Naive thymus-derived CD8-positive, alpha-beta T cell (primary cell): ENCODE measurements at regions not wholly inside any gene's neighbourhood (a gene's known extent, or its start where the extent isn't known, plus 50 kb on each side); places are given as distances from the start of the nearest gene placed in this dataset.

ENCODE experiments used
- ATAC-seq, 2 donors: fragments of 150-1000 bp; cut with Tn5 transposase in 1 of 2; sonication (Bioruptor Pico), chemical (Tn5 transposase) in 1 of 2; 1 replicate in 1 of 2; 2 replicates in 1 of 2; pipeline ENCODE4 v1.10.0; 2021; ENCODE audit warnings: mild to moderate bottlenecking in 2 of 2, moderate library complexity in 2 of 2
- POLR2A ChIA-PET: fragments of 350-600 bp; sonication (Branson Sonifier 250); formaldehyde crosslinking; loops from one replicate; lab custom pipeline; 2021; ENCODE audit warnings: antibody characterized with exemption; lab: Charles Lee
- DNase-seq, 10 donors: peaks; one replicate each; pipeline versions ENCODE4 v3.0.0 to v3.0.0-alpha.2; 2020 to 2022
- H3K27ac Mint-ChIP-seq, 10 donors: one replicate each; pipeline ENCODE4 v1.8.0; 2020 to 2022; ENCODE audit warnings: mild to moderate bottlenecking in 10 of 10, mixed read lengths in 10 of 10, moderate library complexity in 4 of 10, inconsistent platforms in 1 of 10
- H3K27me3 Mint-ChIP-seq, 5 donors: one replicate each; pipeline ENCODE4 v1.8.0; 2021 to 2022; ENCODE audit warnings: mixed read lengths in 5 of 5
- H3K36me3 Mint-ChIP-seq, 3 donors: one replicate each; pipeline ENCODE4 v1.8.0; 2020 to 2022; ENCODE audit warnings: mixed read lengths in 3 of 3, mild to moderate bottlenecking in 2 of 3, inconsistent platforms in 1 of 3
- H3K4me1 Mint-ChIP-seq, 4 donors: one replicate each; pipeline ENCODE4 v1.8.0; 2021 to 2022; ENCODE audit warnings: mixed read lengths in 4 of 4
- H3K4me3 Mint-ChIP-seq, 10 donors: one replicate each; pipeline ENCODE4 v1.8.0; 2020 to 2022; ENCODE audit warnings: mild to moderate bottlenecking in 10 of 10, mixed read lengths in 10 of 10, moderate library complexity in 6 of 10, inconsistent platforms in 1 of 10
- H3K9me3 Mint-ChIP-seq, 9 donors: one replicate each; pipeline ENCODE4 v1.8.0; 2020 to 2022; ENCODE audit warnings: mixed read lengths in 9 of 9, mild to moderate bottlenecking in 3 of 9, inconsistent platforms in 1 of 9, moderate library complexity in 1 of 9

DNA sequence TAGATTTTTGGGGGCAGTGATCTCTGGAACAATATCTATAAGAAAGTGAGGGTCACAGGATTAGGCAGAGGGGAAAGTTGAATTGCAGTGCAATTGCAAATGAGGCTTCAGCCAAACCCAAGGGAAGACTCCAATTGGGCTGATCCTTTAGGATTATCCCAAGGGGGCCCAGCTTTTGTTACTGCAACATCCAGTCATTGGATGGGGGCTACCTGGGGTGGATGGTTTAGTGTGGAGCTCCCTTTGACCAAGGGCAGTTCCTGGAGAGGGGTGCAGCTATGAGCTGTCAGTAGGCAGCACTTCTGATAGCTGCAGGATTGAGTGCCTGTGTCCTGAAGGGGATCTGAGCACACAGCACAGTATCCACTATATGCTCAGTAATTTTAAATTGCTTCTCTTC is 355.2 kb upstream of the AZI2 start:
- no peaks in the 10 kb centered on the region for H3K36me3 Mint-ChIP-seq

GRCh38 chr3:28711293-28711692 is 362.7 kb upstream of the AZI2 start:
- H3K4me1 Mint-ChIP-seq: no peaks in the 10 kb centered on the region
- no peak for ATAC-seq
- peaks cover 0 to 19% (median 0%) of the 10 kb centered on the region in 9 donors for H3K9me3 Mint-ChIP-seq
- DNase-seq: no peak
- peaks cover 0 to 4% (median 0%) of the 10 kb centered on the region in 3 donors for H3K36me3 Mint-ChIP-seq
- POLR2A ChIA-PET: no interaction called here
- H3K27ac Mint-ChIP-seq: no peak overlapping the region
- H3K4me3 Mint-ChIP-seq: no peak overlapping the region
- H3K27me3 Mint-ChIP-seq: peaks cover 0 to 4% (median 1%) of the 10 kb centered on the region in 5 donors

More for the DNA sequence above, 355.2 kb upstream of the AZI2 start:
- POLR2A ChIA-PET: no interaction called here
- Mint-ChIP-seq H3K9me3 (peaks cover 0 to 20% (median 4%) of the 10 kb centered on the region in 9 donors), H3K27me3 (peaks cover 0 to 5% (median 3%) of the 10 kb centered on the region in 5 donors), H3K4me1 (no peaks in the 10 kb centered on the region), H3K27ac (no peak overlapping the region), H3K4me3 (no peak overlapping the region)
- DNase-seq: no peak
- no peak for ATAC-seq

DNA sequence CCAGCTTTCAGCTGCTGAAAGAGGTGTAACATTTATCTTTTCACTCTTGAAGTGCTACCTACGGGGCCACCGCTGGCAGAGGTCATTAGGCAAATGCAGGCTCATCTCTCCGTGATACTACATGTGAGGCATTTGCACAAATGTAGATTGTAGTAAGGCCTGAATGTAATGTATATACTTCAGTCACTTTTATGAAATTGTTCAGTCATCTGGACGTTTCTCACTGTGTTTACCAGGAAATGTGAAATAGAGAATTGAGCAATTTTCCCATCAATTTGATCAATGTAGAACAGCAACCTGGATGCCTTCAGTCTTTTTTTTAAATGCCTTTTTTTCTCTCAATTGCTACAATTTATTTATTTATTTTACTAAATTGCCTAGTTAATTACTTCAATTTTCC is 368.3 kb upstream of the AZI2 start:
- DNase-seq: no peak
- Mint-ChIP-seq H3K4me3 (no peak overlapping the region), H3K4me1 (no peaks in the 10 kb centered on the region), H3K9me3 (peaks cover 0 to 15% (median 3%) of the 10 kb centered on the region in 9 donors), H3K36me3 (peaks cover 0 to 4% (median 0%) of the 10 kb centered on the region in 3 donors), H3K27me3 (peaks cover 0 to 5% (median 1%) of the 10 kb centered on the region in 5 donors), H3K27ac (no peak overlapping the region)
- POLR2A ChIA-PET: no interaction called here
- no peak for ATAC-seq

- POLR2A ChIA-PET: no interaction called here
- Mint-ChIP-seq H3K4me1 (no peaks in the 10 kb centered on the region), H3K4me3 (no peak overlapping the region), H3K27me3 (peaks cover 0 to 13% (median 1%) of the 10 kb centered on the region in 5 donors), H3K36me3 (peaks cover 0 to 4% (median 0%) of the 10 kb centered on the region in 3 donors), H3K9me3 (peaks cover 0 to 20% (median 4%) of the 10 kb centered on the region in 9 donors), H3K27ac (no peak overlapping the region)
- ATAC-seq: no peak
- no peak for DNase-seq
These were observed 369.6 kb upstream of the AZI2 start for GRCh38 chr3:28718074-28718849.

- POLR2A ChIA-PET: no interaction called here
- Mint-ChIP-seq H3K9me3 (peaks cover 1 to 25% (median 8%) of the 10 kb centered on the region in 9 donors), H3K4me3 (no peak overlapping the region), H3K36me3 (peaks cover 0 to 7% (median 0%) of the 10 kb centered on the region in 3 donors), H3K4me1 (no peaks in the 10 kb centered on the region), H3K27me3 (peaks cover 0 to 14% (median under 1%) of the 10 kb centered on the region in 5 donors), H3K27ac (no peak overlapping the region)
- no peak for ATAC-seq
- DNase-seq: no peak
These were observed 378.2 kb upstream of the AZI2 start for GRCh38 chr3:28726840-28727239.

DNA sequence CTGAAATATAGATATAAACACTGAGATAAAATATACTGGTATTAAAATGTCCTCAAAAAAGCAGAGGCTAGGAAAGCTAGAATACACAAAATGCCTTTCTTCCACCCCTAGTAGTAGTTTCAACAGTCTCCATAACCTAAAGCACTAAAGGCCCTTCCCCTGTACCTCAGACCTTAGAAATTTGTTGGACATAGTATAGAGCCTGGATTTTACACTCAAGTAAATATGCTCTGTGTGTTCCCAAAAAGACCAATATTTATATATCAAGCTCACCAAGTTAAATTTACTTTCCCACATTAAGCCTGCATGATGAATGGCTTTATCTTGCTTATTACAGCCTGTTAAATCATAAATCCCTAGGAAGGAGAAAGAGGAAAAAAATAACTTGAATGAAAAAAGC is 378.7 kb upstream of the AZI2 start:
- H3K27ac Mint-ChIP-seq: no peak overlapping the region
- POLR2A ChIA-PET: no interaction called here
- H3K36me3 Mint-ChIP-seq: peaks cover 0 to 7% (median 0%) of the 10 kb centered on the region in 3 donors
- no peaks in the 10 kb centered on the region for H3K4me1 Mint-ChIP-seq
- DNase-seq (no peak), ATAC-seq (no peak)
- peaks cover 2 to 20% (median 10%) of the 10 kb centered on the region in 9 donors for H3K9me3 Mint-ChIP-seq
- H3K4me3 Mint-ChIP-seq: no peak overlapping the region
- peaks cover 0 to 9% (median 0%) of the 10 kb centered on the region in 5 donors for H3K27me3 Mint-ChIP-seq

- peaks cover 6 to 29% (median 15%) of the 10 kb centered on the region in 9 donors for H3K9me3 Mint-ChIP-seq
- peaks cover 0 to 4% (median 3%) of the 10 kb centered on the region in 5 donors for H3K27me3 Mint-ChIP-seq
- POLR2A ChIA-PET: no interaction called here
These were observed 389.8 kb upstream of the AZI2 start for GRCh38 chr3:28738425-28738824.

GRCh38 chr3:28739647-28740046 is 391.0 kb upstream of the AZI2 start:
- H3K4me1 Mint-ChIP-seq: no peaks in the 10 kb centered on the region
- peaks cover 0 to 16% (median 5%) of the 10 kb centered on the region in 9 donors for H3K9me3 Mint-ChIP-seq
- peaks cover 0 to 4% (median 3%) of the 10 kb centered on the region in 5 donors for H3K27me3 Mint-ChIP-seq
- peaks cover 0 to 6% (median 0%) of the 10 kb centered on the region in 3 donors for H3K36me3 Mint-ChIP-seq
- no peak overlapping the region for H3K27ac Mint-ChIP-seq
- POLR2A ChIA-PET: no interaction called here
- DNase-seq (no peak), ATAC-seq (no peak)
- H3K4me3 Mint-ChIP-seq: no peak overlapping the region

More at GRCh38 chr3:28738425-28738824, 389.8 kb upstream of the AZI2 start:
- no peak for DNase-seq
- no peak overlapping the region for H3K27ac Mint-ChIP-seq
- no peaks in the 10 kb centered on the region for H3K4me1 Mint-ChIP-seq
- no peak for ATAC-seq
- H3K36me3 Mint-ChIP-seq: peaks cover 0 to 12% (median 0%) of the 10 kb centered on the region in 3 donors
- no peak overlapping the region for H3K4me3 Mint-ChIP-seq

DNA sequence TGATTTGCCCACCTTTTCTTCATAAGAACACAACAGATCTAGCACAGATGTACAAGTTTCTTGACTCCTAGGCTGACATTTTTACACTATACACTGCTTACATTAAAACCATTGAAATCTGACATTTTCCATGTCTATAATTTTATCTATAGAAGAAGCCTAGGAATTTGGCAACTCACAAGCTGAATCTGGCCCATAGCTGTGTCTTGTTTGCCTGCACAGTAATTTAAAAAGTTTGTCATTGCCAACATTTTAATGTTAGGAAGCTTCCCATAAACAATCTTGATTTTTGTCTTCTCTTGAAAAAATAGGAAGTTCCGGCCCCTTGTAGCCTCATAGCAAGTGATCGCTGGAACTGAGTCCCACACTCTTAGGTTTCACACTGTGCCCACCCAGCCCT is 394.6 kb upstream of the AZI2 start:
- H3K9me3 Mint-ChIP-seq: peaks cover 0 to 10% (median under 1%) of the 10 kb centered on the region in 9 donors
- H3K4me3 Mint-ChIP-seq: no peak overlapping the region
- H3K36me3 Mint-ChIP-seq: no peaks in the 10 kb centered on the region
- H3K4me1 Mint-ChIP-seq: no peaks in the 10 kb centered on the region
- POLR2A ChIA-PET: no interaction called here
- ATAC-seq: no peak
- H3K27me3 Mint-ChIP-seq: peaks cover 0 to 10% (median 0%) of the 10 kb centered on the region in 5 donors
- no peak for DNase-seq
- H3K27ac Mint-ChIP-seq: no peak overlapping the region

DNA sequence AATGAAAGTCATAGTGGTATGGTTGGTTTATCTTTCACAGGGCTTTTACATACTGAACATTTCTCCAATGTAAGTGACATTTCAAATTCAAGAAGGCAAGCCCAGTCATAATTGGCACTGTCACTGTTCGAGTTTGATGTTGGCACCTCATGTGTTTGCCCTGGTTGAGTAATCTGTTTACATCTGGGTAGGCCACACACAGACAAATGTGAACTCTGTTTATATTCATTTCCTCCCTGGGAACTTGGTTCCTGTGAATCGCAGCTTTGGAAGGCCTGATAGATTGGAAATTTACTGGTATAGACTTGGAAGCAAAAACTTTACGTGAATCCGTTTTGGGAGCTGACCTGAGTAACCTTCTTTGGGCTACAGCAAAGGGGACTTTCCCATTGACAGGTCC is 395.2 kb upstream of the AZI2 start:
- Mint-ChIP-seq H3K4me3 (no peak overlapping the region), H3K36me3 (peaks cover 0 to 5% (median 0%) of the 10 kb centered on the region in 3 donors), H3K4me1 (no peaks in the 10 kb centered on the region), H3K27me3 (peaks cover 0 to 10% (median 0%) of the 10 kb centered on the region in 5 donors), H3K27ac (no peak overlapping the region), H3K9me3 (peaks cover 0 to 12% (median 5%) of the 10 kb centered on the region in 9 donors)
- POLR2A ChIA-PET: no interaction called here
- ATAC-seq (no peak), DNase-seq (no peak)

DNA sequence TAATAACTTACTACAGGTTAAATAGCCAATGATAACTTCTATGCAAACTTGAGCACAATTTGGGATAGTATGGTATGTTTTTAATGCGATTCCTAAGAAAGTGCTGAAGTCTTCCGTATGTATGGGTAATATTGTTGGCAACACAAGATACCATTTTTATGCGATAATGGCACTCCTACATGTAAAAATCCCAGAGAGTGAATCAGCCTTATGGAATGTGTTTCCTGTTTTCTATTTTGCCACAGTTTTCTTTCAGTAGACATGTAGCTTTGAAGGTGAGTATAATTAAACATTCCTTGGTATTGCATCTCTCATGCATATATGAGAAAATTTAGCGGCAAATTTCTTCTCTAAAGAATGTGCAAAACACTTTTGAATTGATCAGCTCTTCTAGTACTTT is 396.8 kb upstream of the AZI2 start:
- ATAC-seq: no peak
- POLR2A ChIA-PET: no interaction called here
- Mint-ChIP-seq H3K27me3 (peaks cover 0 to 13% (median 0%) of the 10 kb centered on the region in 5 donors), H3K36me3 (peaks cover 0 to 9% (median 0%) of the 10 kb centered on the region in 3 donors), H3K9me3 (peaks cover 2 to 27% (median 10%) of the 10 kb centered on the region in 9 donors), H3K4me1 (no peaks in the 10 kb centered on the region), H3K27ac (no peak overlapping the region), H3K4me3 (no peak overlapping the region)
- no peak for DNase-seq

DNA sequence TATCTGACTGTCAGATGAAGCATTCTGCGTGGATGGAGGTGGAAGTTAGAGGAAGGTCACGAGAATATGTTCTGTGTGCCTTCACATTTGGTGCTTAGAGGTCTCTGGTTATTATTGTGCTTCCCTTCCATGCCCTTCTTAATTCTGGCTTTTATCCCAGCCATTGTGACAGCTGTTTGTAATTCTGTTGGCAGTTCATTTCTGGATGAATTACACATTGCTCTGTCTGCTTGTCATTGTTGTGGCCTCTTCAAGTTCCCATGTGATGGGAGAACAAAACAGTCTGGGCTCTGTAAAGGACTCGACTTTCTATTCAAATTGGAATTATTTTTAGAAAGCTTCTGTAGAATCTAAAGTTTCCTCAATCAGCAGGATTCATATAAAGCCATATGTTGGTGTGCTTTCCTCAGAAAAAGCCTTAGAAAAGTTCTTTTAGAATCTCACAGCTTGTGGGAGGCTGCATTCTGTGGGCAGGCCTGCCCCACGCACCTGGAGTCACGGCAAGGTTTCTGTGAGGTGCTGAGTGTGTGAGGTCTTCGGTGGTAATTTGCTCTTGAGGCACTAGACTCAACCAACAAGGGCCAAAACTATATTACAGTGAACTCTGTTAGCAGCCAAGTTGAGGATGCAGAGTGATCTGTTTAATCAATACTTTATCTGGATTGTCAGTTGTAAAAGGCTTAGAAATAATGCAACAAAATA is 397.4 kb upstream of the AZI2 start:
- Mint-ChIP-seq H3K27me3 (peaks cover 0 to 16% (median 0%) of the 10 kb centered on the region in 5 donors), H3K36me3 (peaks cover 0 to 15% (median 0%) of the 10 kb centered on the region in 3 donors), H3K27ac (no peak overlapping the region), H3K4me3 (no peak overlapping the region), H3K9me3 (peaks cover 6 to 34% (median 16%) of the 10 kb centered on the region in 9 donors), H3K4me1 (no peaks in the 10 kb centered on the region)
- DNase-seq: no peak
- ATAC-seq: no peak
- POLR2A ChIA-PET: no interaction called here

- no peak for DNase-seq
- Mint-ChIP-seq H3K9me3 (peaks cover 11 to 43% (median 23%) of the 10 kb centered on the region in 9 donors), H3K27ac (no peak overlapping the region), H3K36me3 (peaks cover 0 to 16% (median 0%) of the 10 kb centered on the region in 3 donors), H3K4me1 (no peaks in the 10 kb centered on the region), H3K4me3 (no peak overlapping the region), H3K27me3 (peaks cover 0 to 16% (median 0%) of the 10 kb centered on the region in 5 donors)
- POLR2A ChIA-PET: no interaction called here
- ATAC-seq: no peak
These were observed 398.4 kb upstream of the AZI2 start for GRCh38 chr3:28746990-28747389.
